ENCODE measurements at regions not wholly inside any gene's neighbourhood (a gene's known extent, or its start where the extent isn't known, plus 50 kb on each side); places are given as distances from the start of the nearest gene placed in this dataset.
"Not testable (repeated sequence)": the region's sequence is repeated elsewhere in the genome, so short reads cannot be mapped to it uniquely, and the experiment has no call there.

DNA sequence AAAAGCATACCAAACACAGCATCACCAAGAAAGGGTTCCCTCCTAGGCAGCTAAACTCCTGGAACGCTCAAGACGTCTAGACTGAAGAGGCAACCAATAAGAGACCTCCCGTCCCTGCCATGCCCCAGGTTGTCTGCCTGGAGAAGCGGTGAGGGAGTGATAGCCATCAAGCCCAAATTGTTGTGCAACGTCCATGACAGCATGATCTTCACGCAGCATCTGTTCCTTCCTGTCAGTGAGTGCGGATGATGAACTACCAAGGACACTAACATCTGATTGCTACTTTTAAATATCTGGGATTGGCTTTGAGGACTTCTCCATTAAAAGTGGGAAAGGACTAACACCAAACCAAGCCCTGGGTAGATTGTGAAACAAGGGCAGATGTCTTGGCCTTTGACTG lies 149.7 kb downstream of the TXNL1 start:
- no peaks in the 10 kb centered on the region for H3K36me3 Mint-ChIP-seq (ENCODE audit: low read depth)
- H3K4me1 Mint-ChIP-seq: no peaks in the 10 kb centered on the region
- H3K27ac Mint-ChIP-seq: no peak overlapping the region
- DNase-seq (no peak), ATAC-seq (no peak)
- H3K27me3 Mint-ChIP-seq: peaks cover 3% of the 10 kb centered on the region
- intact Hi-C loops (cut with DNase I, micrococcal nuclease): loop anchor here in 1 of 2 experiments (5.0 kb wide), 1 partner anchor 51 kb away; no protein-coding TSS in a partner anchor
- H3K9me3 Mint-ChIP-seq (ENCODE audit: low read depth): no peaks in the 10 kb centered on the region
- ChIA-PET CTCF (no interaction called here), POLR2A (no interaction called here)
- no peak overlapping the region for H3K4me3 Mint-ChIP-seq

GRCh38 chr18:56487801-56488200 lies 150.6 kb downstream of the TXNL1 start:
- CTCF ChIA-PET: no interaction called here
- H3K27me3 Mint-ChIP-seq: no peaks in the 10 kb centered on the region
- H3K4me3 Mint-ChIP-seq: no peak overlapping the region
- POLR2A ChIA-PET: no interaction called here
- no peaks in the 10 kb centered on the region for H3K9me3 Mint-ChIP-seq (ENCODE audit: low read depth)
- intact Hi-C loops (cut with DNase I, micrococcal nuclease): loop anchor here in 1 of 2 experiments (5.0 kb wide), 1 partner anchor 50 kb away; no protein-coding TSS in a partner anchor
- no peaks in the 10 kb centered on the region for H3K36me3 Mint-ChIP-seq (ENCODE audit: low read depth)
- DNase-seq: no peak
- no peak overlapping the region for H3K27ac Mint-ChIP-seq
- no peaks in the 10 kb centered on the region for H3K4me1 Mint-ChIP-seq
- ATAC-seq: no peak

DNA sequence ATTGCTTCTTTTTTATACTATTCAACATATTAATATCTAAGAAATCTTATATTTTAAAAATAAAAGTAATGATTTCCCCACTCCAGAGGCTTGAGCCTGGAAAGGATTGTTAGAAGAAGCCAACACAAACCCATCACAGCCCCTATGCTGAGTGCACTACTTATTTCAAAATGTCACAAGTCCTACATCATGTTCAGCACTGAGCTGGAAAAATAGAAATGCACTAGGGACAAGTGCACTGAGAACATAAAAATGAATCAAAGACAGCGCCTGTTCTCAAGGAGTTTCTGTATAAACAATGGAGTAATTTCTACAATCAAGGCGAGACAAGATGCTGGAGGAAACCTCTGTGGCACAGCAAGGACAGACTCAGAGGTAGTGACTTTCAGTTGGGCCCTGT lies 155.0 kb downstream of the TXNL1 start:
- no peak overlapping the region for H3K27ac Mint-ChIP-seq
- H3K9me3 Mint-ChIP-seq (ENCODE audit: low read depth): no peaks in the 10 kb centered on the region
- no peak overlapping the region for H3K4me3 Mint-ChIP-seq
- intact Hi-C loops (cut with DNase I, micrococcal nuclease): no loop called here
- ATAC-seq: no peak
- no peak for DNase-seq
- no peaks in the 10 kb centered on the region for H3K36me3 Mint-ChIP-seq (ENCODE audit: low read depth)
- ChIA-PET POLR2A (no interaction called here), CTCF (no interaction called here)
- H3K27me3 Mint-ChIP-seq: no peaks in the 10 kb centered on the region
- no peaks in the 10 kb centered on the region for H3K4me1 Mint-ChIP-seq

DNA sequence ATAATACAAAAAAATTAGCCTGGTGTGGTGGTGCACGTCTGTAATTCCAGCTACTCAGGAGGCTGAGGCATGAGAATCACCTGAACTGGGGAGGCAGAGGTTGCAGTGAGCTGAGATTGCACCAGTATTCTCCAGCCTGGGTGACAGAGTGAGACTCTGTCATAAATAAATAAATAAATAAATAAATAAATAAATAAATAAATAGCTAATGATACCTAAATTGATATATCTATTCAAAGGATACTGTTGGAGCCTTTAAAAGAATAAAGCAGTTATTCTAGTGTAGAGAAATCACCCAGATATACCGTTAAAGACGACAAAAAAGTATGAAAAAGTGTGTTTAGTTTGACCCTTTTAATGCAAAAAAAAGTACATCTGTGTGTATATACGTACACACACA lies 155.6 kb downstream of the TXNL1 start:
- H3K27me3 Mint-ChIP-seq; intact Hi-C loops (cut with DNase I, micrococcal nuclease); H3K9me3 Mint-ChIP-seq (ENCODE audit: low read depth); H3K4me1 Mint-ChIP-seq; ATAC-seq; H3K4me3 Mint-ChIP-seq; H3K27ac Mint-ChIP-seq; DNase-seq; H3K36me3 Mint-ChIP-seq (ENCODE audit: low read depth); POLR2A ChIA-PET; CTCF ChIA-PET: not testable (repeated sequence)

DNA sequence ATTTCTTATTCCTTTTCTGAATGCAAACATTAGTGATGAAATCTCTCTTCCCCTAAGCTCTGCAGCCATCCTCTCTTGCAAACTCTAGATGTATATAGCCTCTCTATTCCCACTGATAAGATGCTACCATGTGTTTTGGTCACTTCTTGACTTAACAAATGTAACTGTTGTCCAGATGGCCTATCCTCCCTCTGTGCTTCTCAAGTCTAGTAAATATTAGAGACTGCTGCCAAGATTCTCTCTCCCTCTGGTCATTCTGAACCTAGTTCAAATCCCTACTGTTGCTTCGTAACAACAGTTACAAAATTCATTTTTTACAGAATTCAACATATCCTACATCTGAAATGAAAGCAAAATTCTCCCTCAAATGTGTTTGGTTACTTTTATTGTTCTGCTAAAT lies 156.6 kb downstream of the TXNL1 start:
- POLR2A ChIA-PET: no interaction called here
- Mint-ChIP-seq H3K27me3 (no peaks in the 10 kb centered on the region), H3K27ac (no peak overlapping the region), H3K36me3 (ENCODE audit: low read depth) (no peaks in the 10 kb centered on the region), H3K4me3 (no peak overlapping the region), H3K9me3 (ENCODE audit: low read depth) (no peaks in the 10 kb centered on the region), H3K4me1 (no peaks in the 10 kb centered on the region)
- intact Hi-C loops (cut with DNase I, micrococcal nuclease): no loop called here
- ATAC-seq (no peak), DNase-seq (no peak)
- CTCF ChIA-PET: no interaction called here

- H3K27ac Mint-ChIP-seq: no peak overlapping the region
- ATAC-seq (no peak), DNase-seq (no peak)
- POLR2A ChIA-PET: no interaction called here
- no peaks in the 10 kb centered on the region for H3K27me3 Mint-ChIP-seq
- no peaks in the 10 kb centered on the region for H3K36me3 Mint-ChIP-seq (ENCODE audit: low read depth)
- CTCF ChIA-PET: no interaction called here
- H3K4me1 Mint-ChIP-seq: no peaks in the 10 kb centered on the region
- intact Hi-C loops (cut with DNase I, micrococcal nuclease): no loop called here
- H3K4me3 Mint-ChIP-seq: no peak overlapping the region
- H3K9me3 Mint-ChIP-seq (ENCODE audit: low read depth): no peaks in the 10 kb centered on the region
Measured at GRCh38 chr18:56479841-56480240, 158.6 kb downstream of the TXNL1 start.

GRCh38 chr18:56475250-56475649 lies 163.1 kb downstream of the TXNL1 start:
- no peaks in the 10 kb centered on the region for H3K27me3 Mint-ChIP-seq
- ATAC-seq (no peak), DNase-seq (no peak)
- ChIA-PET CTCF (no interaction called here), POLR2A (no interaction called here)
- H3K36me3 Mint-ChIP-seq (ENCODE audit: low read depth): no peaks in the 10 kb centered on the region
- H3K4me3 Mint-ChIP-seq: no peak overlapping the region
- intact Hi-C loops (cut with DNase I, micrococcal nuclease): no loop called here
- H3K4me1 Mint-ChIP-seq: no peaks in the 10 kb centered on the region
- no peak overlapping the region for H3K27ac Mint-ChIP-seq
- H3K9me3 Mint-ChIP-seq (ENCODE audit: low read depth): no peaks in the 10 kb centered on the region

GRCh38 chr18:56473400-56474024 lies 164.9 kb downstream of the TXNL1 start:
- H3K4me3 Mint-ChIP-seq: no peak overlapping the region
- no peak overlapping the region for H3K27ac Mint-ChIP-seq
- intact Hi-C loops (cut with DNase I, micrococcal nuclease): no loop called here
- no peaks in the 10 kb centered on the region for H3K27me3 Mint-ChIP-seq
- CTCF ChIA-PET: no interaction called here
- no peaks in the 10 kb centered on the region for H3K4me1 Mint-ChIP-seq
- ATAC-seq (no peak), DNase-seq (no peak)
- no peaks in the 10 kb centered on the region for H3K36me3 Mint-ChIP-seq (ENCODE audit: low read depth)
- H3K9me3 Mint-ChIP-seq (ENCODE audit: low read depth): no peaks in the 10 kb centered on the region
- POLR2A ChIA-PET: no interaction called here

DNA sequence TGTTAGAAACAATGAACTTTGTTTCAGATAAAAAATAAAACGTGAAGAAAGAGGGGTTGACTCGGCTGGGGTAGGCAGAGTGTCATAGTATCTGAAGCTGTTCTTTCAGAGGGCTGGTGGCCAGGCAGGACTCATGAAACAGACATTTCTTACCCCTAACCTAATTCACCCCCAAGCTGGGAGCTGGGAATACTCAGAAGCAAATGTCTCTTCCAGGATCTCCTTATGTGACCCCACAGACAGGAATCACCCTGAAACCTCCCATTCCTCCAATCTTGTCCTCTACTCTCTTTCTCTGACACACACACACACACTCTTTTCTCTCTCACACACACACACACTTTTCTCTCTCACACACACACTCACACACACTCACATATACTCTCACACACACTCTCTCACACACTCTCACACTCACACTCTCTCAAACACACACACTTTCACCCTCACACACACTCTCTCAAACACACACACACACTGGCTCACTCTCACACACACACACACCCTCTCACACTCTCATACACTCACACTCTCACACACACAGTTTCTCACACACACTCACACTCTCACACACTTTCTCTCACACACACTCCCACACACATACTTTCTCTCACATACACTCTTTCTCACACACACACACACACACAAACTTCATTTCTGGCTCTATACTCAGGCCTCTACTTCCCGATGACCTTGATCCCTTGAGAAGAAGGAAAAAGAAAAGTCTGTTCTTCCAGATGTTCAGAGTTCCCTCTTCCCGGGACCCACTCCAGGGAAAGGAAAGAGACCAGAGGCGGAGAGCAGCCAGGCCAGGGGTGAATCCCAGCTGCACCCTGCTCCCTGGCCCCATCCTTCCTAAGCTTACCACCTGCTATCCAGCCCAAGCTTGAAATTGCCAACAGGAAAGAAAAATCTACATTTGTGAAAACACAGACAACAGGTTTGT lies 167.7 kb downstream of the TXNL1 start:
- no peaks in the 10 kb centered on the region for H3K4me1 Mint-ChIP-seq
- H3K4me3 Mint-ChIP-seq: no peak overlapping the region
- intact Hi-C loops (cut with DNase I, micrococcal nuclease): no loop called here
- no peak for ATAC-seq
- no peak for DNase-seq
- no peaks in the 10 kb centered on the region for H3K27me3 Mint-ChIP-seq
- peaks cover 2% of the 10 kb centered on the region for H3K9me3 Mint-ChIP-seq (ENCODE audit: low read depth)
- POLR2A ChIA-PET: no interaction called here
- no peak overlapping the region for H3K27ac Mint-ChIP-seq
- no peaks in the 10 kb centered on the region for H3K36me3 Mint-ChIP-seq (ENCODE audit: low read depth)
- CTCF ChIA-PET: no interaction called here

- Mint-ChIP-seq H3K9me3 (ENCODE audit: low read depth) (peaks cover 10% of the 10 kb centered on the region), H3K27ac (no peak overlapping the region), H3K36me3 (ENCODE audit: low read depth) (no peaks in the 10 kb centered on the region), H3K4me3 (no peak overlapping the region), H3K4me1 (no peaks in the 10 kb centered on the region), H3K27me3 (no peaks in the 10 kb centered on the region)
- POLR2A ChIA-PET: no interaction called here
- intact Hi-C loops (cut with DNase I, micrococcal nuclease): no loop called here
- ATAC-seq (no peak), DNase-seq (no peak)
- CTCF ChIA-PET: no interaction called here
Measured at GRCh38 chr18:56469582-56469981, 168.8 kb downstream of the TXNL1 start.

DNA sequence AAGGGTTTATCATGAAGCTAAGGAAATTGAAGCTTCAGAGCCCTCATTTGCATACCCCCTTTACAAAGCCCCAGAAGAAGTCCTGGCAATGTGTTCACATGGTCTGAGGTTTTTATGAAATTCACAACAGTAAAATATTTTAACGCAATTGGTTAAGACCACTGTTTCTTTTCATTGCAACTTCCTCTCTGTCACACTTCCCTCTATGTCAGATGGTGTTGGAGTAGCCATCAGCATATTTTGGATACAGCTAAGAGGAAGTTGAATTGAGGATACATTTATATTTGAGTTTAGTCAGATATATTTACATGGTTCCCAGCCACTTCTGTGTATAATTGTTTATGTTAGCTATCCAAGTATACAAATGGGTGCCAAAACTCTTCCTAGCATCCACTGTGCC lies 170.0 kb downstream of the TXNL1 start:
- DNase-seq (no peak), ATAC-seq (no peak)
- no peaks in the 10 kb centered on the region for H3K27me3 Mint-ChIP-seq
- no peak overlapping the region for H3K4me3 Mint-ChIP-seq
- ChIA-PET CTCF (no interaction called here), POLR2A (no interaction called here)
- peaks cover 10% of the 10 kb centered on the region for H3K9me3 Mint-ChIP-seq (ENCODE audit: low read depth)
- intact Hi-C loops (cut with DNase I, micrococcal nuclease): no loop called here
- H3K27ac Mint-ChIP-seq: no peak overlapping the region
- no peaks in the 10 kb centered on the region for H3K4me1 Mint-ChIP-seq
- H3K36me3 Mint-ChIP-seq (ENCODE audit: low read depth): no peaks in the 10 kb centered on the region

GRCh38 chr18:56462276-56462675 lies 176.1 kb downstream of the TXNL1 start:
- CTCF ChIA-PET: no interaction called here
- peaks cover 16% of the 10 kb centered on the region for H3K9me3 Mint-ChIP-seq (ENCODE audit: low read depth)
- DNase-seq (no peak), ATAC-seq (no peak)
- intact Hi-C loops (cut with DNase I, micrococcal nuclease): no loop called here
- H3K27ac Mint-ChIP-seq: no peak overlapping the region
- H3K27me3 Mint-ChIP-seq: no peaks in the 10 kb centered on the region
- no peaks in the 10 kb centered on the region for H3K36me3 Mint-ChIP-seq (ENCODE audit: low read depth)
- POLR2A ChIA-PET: no interaction called here
- H3K4me3 Mint-ChIP-seq: no peak overlapping the region
- no peaks in the 10 kb centered on the region for H3K4me1 Mint-ChIP-seq

All from activated CD4-positive, alpha-beta T cell treated with anti-CD3 and anti-CD28 coated beads for 36 hours (primary cell).